NCI-H460 (cell line): ENCODE measurements at regions not wholly inside any gene's neighbourhood (a gene's known extent, or its start where the extent isn't known, plus 50 kb on each side); places are given as distances from the start of the nearest gene placed in this dataset.

Experiments
- DNase-seq: peaks from one replicate; pipeline ENCODE4 v3.0.0-alpha.2; 2016; ENCODE audit warnings: low read depth; ENCODE audit errors: extremely low read depth

DNA sequence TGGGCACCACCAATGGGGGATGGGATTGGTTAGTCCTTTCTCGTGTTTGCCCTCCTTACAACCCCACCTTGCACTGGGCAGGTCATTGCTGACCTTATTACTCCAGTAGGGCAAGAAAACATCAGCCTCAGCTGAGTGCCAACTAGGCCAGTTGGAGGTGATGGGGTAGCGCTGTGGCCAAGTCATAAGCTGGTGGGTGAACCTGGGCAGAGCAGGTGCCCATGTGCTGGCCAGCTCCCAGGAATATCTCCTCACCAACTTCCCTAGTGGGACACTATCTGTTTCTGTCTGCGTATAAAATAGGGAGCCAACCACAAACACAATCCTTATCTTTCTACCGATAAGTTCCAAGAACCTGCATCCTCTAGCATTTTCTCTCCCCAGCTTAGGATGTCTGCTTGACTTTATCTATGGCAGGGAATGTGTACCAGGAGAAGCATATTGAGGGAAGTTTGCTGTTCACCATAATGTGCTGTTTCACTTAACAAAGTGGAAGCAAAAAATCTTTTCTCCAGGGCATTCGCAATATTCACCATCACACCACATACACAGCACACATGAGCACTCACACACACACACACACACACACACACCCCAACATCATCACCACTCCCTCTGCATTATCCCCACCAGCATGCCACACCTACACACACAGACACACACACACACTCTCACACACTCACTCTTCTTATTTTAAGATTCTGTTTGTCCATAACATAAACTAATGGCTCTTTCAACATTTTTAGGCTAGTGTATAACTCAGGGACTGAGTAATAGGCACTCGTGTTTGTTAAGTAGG is 390.0 kb downstream of the ENC1 start:
- no peak for DNase-seq

DNA sequence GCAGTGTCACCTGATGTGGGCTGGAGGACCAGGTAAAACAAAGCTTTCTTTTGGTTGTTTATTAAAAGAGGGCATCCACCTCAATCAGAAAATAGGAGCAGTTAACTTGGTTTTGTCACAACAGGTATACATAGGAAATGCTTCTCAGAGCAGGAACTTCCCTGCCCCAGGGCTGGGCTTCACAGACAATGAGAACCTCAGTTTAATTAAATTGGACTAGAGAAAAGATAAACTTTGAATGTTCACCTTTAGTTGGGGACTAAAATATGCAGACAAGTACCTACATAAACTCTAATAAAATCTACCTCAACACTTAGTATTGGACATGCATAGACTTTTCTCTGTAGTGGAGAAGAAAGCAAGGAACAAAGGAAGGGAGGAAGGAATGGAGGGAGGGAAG is 392.0 kb downstream of the ENC1 start:
- no peak for DNase-seq

DNA sequence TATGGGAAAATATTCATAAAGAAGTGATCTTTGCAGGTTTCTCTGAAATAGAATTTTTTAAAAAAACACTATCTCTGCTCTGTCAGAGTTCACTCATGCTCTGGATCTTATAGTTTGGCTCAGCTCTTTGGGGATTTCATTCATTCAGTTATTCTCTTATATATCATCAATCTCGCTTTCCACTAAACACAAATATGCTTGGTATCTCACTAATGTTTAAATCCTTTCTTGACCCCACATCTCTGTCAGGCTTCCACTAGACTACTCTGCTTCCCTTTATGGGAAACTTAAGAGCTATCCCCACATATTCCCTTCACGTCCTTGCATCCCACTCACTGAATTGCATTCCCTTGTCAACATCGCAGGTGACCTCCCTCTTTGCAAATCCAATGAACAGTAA is 396.1 kb downstream of the ENC1 start:
- DNase-seq: no peak

DNA sequence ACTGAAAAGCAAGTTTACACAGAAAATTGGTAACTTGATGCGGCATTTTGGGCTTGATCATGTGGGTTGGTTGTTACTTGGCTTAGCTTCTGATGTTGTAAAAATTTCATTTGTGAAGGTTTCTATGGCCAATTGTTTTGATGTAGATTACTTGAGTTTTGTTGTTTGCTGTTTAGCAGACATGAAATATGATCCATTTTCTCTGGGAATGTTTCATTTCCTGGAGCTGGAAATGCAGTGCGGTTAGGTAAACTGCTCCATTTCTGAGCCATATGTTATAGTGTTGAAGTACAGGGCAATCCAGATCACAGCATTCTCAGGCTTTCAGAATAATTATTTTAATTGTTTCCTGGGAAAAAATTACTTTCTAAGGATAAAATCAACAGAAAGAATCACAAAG is 396.9 kb downstream of the ENC1 start:
- DNase-seq: no peak

DNA sequence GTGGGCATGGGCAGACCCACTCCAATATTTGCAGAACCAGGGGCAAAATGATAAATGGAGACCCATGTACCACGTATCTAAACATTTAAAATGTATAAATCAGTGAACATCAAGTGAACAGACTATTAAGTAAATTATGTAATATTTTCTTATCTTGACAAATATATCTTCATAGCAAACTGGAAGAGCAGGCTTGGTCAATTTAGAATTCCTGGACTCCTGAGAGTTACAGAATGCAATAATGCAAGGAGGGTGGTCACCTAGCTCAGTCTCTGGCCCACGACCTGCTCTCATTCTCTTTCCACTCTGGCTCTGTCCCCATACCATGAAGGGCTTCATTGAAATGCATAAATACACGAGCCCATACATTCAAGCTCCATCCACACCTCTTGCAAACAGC is 398.0 kb downstream of the ENC1 start:
- DNase-seq: no peak

DNA sequence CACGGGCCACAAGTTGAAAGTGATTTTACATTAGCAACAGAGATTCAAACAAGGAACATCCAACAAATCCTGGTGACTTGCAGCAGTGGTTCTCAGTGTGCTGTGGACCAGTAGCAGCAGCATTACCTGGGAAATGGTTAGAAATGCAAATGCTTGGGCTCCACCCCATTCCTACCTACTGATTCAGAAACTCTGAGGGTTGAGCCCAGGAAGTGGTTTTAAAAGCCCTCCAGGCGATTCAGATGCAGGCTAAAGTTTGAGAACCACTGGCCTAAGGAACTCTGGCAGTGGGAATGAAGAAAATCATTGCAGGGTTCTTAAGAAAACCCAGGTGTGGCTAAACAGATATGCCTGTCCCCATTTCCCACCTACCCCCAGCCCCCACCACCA is 398.8 kb downstream of the ENC1 start:
- DNase-seq: no peak

DNA sequence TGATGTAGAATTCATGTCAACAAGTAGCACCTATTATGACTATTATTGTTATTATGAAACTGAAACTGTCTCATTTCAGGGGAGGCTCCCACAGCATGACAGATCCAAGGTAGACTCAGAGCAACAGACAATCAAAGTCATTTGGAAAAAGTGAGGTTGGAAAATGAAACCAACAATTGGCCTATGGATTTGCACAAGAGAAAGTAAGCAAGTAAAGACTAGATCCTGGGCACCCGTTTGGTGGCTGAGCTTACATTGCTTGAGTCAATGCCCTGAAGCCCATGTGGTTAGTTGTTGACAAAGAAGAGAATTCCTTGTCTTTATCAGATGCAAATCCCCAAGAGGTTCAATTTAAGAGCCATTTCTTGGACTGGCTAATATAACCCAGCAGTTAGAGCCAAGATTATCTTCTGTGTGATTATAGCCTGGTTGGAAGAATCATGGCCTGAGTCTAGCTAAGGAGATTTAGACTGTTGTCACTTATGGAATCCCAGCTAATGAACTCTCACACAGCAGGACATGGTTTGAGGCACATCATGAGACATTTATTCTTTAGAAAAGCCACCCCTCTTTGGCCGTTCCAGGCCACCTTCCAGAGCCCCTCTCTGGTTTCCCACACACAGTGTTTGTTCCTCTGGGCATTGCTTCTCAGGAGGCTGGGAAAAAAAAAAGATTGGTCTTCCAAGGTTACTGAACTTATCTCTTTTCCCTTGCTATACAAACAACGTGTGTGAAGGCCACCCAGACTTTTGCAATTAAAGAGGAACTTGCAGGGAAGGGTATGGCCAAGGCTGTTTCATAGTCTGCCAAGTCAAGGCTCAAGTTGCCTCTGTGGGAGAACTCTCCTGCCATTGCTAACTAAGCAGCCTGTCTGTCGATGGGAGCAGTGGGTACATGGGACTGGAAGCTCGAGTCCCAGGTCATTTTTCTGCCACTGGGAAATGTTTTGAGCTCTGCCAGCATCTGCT is 399.5 kb downstream of the ENC1 start:
- no peak for DNase-seq

DNA sequence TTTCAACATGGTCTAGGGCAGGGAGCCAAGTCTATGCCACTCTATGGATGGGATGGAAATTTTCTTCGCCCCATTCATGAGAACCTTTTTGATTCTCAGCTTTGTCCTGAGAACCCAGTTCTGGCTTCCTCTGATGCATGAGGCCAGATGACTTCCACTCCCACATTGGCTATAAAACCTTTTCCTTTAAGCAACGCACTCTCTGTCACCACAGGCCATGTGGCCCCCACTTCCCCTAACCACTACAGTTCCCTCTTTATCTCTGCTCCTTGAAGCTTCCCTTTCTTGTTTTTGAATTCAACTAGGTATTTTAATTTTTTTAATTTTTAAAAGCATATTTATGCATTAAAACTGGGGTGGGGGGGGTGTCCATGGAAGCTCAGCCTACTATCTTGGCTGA is 401.3 kb downstream of the ENC1 start:
- no peak for DNase-seq

DNA sequence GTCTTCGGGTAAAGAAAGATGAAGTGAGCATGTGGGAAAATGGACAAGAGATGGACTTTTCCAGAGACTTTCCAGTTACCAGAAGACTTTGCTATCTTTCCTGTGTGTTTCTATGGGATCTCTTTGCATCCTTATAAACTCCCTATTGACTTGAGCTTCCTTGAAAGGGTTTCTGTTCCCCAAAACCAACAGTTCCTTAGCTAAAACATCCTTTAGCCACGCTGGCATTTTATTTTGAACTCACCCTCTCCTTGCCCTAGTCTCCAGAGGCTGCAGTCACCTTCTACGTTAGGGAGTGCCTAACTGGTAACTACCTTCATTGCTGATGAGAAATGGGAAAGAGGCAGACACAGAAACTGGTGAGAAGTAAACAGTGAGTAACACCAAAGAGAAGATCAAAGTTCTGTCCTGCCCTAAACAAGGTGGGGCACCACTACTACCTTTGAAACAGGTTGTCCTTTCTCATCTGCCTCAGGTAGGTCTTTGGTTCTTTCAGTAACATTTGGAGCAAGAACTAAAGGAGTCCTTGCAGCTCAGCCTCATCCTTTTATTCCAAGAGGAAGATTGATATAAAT is 402.9 kb downstream of the ENC1 start:
- no peak for DNase-seq

DNA sequence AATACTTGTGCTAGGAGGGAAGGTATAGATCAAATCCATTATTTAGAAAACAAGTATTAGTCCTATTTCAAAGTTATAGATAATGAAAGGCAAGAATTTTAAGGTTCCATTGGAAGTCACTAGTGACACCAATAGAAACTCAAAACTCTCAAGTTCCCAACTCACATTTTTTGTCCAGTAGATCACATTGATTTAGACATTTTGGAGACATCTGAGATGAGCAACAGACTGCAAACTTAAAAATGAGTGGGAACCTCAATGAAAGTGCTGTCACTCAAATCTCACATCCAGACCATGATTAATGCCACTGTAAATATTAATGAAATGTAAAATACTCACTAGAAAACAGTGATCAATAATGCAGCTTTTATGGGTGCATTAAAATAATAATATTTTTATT is 405.0 kb downstream of the ENC1 start:
- DNase-seq: no peak

DNA sequence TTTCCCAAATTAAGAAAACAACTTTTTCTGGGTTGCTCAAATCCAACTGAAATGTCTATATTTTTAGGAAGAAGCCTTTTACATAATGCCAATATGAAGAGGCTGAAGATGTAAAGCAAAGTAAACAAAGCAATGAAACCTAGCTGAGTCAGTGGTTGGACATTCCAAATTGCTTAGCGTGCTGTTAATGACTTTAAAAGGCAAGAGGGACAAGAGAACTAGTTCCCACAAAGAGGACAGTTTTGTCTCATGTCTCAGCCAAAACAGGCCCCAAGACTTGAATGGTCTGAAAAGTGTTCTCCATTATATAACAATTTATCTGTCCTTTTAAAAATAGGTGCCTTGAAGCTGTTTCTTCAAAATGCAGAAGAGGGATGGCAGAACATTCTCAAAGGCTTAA is 407.0 kb downstream of the ENC1 start:
- no peak for DNase-seq

DNA sequence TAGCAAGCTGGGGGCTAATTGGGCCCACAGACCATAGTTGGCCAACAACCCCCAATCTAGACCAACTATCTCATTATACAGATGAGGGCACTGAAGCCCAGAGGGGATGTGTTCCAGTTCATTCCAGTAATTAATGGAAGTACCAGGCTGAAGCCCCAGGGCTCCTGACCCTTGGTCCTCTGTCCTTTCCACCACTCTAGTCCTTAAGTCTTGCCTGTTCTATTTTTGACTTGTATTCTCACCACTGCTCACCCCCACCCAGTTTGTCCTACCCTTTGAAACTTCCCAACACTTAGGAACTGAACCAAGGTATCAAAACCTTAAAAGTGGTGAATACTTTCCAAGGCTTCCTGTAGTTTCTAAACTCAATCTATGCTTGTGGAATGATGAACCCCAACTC is 407.4 kb downstream of the ENC1 start:
- DNase-seq: no peak

DNA sequence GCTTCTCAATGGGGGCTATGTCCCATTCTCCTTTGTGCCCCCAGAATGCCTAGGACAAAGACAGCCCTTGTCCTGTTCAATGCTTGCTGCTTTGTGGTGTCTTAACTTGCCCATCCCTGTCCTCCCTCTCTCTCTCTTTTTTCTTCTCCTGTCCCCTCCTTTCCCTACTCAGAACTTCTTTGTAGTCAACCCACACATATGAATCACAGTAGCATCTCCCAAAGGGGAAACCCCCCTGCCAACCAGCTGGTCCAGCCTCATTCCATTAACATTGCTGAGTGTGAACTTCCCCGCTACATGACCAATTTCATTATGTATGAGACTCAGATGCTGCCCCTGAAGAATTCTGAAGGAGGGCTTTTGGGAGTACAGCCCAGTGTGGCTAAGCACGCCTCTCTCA is 408.3 kb downstream of the ENC1 start:
- no peak for DNase-seq

DNA sequence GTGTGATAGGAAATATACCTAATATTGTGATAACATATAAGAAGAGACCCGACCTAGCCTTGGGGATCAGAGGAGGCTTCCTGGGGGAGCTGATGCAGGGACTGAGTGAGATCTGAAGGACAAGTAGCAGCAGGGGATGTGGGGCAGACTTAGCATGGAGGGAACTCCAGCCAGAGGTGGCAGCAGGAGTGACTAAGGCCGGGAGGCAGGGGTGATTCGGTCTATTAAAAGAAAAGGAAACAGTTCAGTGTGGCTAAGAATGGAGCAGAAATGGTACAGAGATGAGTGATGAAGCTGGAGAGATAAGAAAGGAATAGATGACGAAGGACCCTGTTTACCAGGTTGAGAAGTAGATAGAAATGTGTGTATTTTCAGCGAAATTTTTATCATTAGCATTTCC is 408.8 kb downstream of the ENC1 start:
- DNase-seq: no peak

DNA sequence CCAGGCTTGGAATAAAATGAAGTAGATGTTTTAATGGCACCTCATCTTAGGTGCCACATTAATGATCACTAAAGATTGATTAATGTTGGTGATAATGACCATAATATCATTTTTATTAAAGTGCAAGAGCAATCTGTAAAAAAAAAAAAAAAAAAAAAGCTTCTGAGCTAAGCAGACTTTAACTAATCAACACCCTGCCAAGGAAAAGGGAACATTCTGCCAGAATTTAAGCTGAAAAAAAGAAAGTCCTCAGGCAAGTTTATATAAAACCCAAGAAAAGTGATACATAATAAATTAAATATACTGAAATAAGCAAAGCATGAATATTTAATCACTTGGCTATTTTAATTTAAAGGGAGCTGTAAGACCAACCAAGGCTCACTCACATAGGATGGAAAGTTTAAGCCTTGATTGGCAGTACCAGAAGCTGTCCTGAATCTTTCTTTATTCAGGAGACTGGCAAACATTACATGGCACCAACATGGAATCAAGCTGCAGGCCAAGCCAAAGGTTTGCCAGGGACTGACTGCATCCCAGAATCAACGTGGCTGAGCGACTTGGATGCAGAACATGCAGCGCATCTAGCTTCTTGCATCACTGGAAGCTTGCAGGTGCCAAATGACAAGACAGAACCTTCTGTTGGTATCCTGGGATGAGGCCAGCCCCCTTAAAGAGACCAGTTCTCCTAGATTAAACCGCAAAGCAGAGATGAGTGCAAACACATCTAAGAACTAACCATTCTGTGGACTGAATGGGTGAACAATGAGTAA is 413.6 kb downstream of the ENC1 start:
- no peak for DNase-seq

DNA sequence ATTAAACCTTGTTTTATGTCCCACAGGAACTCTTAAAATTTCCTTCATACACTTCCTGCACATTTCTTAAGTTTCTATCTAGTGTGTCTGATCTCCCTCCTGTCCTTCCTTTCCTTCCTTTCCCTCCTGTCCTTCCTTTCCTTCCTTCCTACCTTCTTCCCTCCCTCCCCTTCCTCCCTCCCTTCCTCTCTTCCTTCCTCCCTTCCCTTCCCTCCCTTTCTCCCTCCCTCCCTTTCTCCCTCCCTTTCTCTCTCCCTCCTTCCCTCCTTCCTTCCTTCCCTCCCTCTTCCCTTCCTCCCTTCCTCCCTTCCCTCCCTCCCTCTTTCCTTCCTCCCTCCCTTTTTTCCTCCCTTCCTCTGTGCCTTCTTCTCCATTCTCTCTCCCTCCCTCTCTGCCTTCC is 414.9 kb downstream of the ENC1 start:
- DNase-seq: no peak

DNA sequence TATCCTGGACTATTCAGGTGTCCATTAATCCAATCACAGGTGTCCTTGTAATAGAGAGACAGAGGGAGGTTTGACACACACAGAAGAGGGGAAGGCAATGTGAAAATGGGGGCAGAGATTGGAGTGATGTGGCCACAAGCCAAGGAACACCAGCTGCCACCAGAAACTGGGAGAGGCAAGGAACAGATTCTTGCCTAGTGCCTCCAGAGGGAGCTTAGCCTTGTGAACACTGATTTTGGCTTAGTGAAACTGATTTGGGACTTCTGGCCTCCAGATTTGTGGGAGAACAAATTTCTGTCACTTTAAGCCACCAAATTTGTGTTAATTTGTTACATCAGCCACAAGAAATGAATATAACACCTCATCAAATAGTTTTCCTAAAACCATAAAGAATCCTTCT is 416.2 kb downstream of the ENC1 start:
- DNase-seq: no peak

DNA sequence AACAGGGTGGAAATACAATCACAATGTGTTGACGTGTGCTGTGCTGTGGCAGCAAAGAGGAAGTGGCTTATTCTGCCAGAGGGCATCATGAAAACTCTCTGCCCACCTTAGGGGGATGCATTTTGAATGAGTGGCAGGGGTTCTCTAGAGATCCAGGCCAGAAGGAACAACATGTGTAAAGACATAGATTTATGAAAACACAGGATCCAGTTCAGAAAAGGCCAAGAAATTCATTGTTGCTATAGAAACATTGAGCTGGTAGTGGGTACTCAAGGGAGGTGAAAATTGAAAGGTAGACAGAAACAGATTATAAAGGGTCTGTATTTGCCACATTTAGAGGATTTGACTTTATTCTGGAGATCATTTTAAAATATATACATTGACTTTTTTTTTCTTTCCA is 417.7 kb downstream of the ENC1 start:
- DNase-seq: no peak

DNA sequence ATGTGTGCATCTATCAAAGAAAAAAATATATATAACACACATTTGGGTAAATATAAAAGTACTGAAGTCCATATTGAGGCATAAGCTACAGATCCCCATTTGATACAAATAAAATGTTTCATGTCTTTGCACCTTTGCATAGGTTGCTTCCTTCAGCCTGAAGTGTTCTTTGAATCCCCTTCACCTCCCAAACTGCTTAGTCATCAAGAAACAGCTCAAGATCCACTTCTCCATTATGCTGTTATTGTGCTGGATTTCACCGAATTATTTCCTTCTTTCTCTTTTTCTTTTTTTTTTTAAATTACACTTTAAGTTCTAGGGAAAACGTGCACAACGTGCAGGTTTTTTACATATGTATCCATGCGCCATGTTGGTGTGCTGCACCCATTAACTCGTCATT is 419.1 kb downstream of the ENC1 start:
- no peak for DNase-seq

DNA sequence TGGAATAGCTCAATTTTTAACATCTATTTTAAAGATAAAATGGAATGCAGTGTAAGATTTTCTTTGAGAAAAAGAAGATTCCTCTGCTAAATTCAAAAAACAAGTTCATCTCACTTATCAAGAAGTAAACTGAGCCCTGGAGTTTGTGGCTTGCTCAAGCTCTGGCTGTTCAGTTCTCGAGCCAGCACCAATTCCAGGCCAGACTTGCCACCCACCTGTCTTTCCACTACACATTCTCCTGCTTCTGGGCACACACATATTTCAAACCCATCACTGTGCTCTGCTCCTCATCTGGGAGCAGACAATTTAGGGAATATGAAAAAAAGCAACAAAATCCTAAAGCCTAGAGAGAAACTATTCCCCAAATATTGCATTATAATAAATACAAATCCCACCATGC is 424.5 kb downstream of the ENC1 start:
- DNase-seq: no peak

DNA sequence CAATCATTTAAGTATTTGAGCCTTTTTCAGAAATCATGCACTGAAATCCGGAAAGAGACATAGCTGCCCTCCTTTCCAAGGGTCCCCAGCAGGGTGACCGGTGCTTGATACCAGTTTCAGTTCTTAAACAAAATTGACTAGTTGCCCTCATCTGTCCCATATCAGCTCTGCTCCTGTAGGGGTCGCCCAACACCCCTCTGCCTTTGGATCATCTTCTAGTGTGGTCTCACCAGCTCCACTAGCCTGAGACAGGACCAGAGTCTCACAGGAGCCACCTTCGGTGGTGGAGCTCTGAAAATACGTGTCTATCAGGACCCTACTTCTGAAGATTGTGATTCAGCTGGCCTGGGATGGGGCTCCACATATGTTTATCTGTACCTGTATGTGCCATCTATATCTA is 428.2 kb downstream of the ENC1 start:
- peak; percentile 6 for DNase-seq
